Spleen (tissue), 7 donors: ENCODE measurements at regions not wholly inside any gene's neighbourhood (a gene's known extent, or its start where the extent isn't known, plus 50 kb on each side); places are given as distances from the start of the nearest gene placed in this dataset.

Source experiments
- CTCF ChIP-seq, 11 experiments: fragments of 200-600 bp in 7 of 11; fragments of 450-650 bp in 4 of 11; sonication (generic) in 4 of 11; IDR thresholded peaks in 8 of 11; conservative IDR thresholded peaks in 3 of 11; 1 replicate in 7 of 11; 2 replicates in 4 of 11; pipeline versions ENCODE4 v1.4.0 to v1.8.0; 2016 to 2021; ENCODE audit warnings: antibody characterized with exemption in 11 of 11, inconsistent platforms in 4 of 11, mild to moderate bottlenecking in 1 of 11
- POLR2A ChIP-seq, 3 donors: fragments of 450-650 bp; IDR thresholded peaks; one replicate each; pipeline ENCODE4 v1.5.1; 2017; ENCODE audit warnings: antibody characterized with exemption in 3 of 3, mild to moderate bottlenecking in 1 of 3
- POLR2AphosphoS5 ChIP-seq, 3 donors: sonication (generic); formaldehyde crosslinking; IDR thresholded peaks; one replicate each; pipeline ENCODE4 v1.5.1; 2017; ENCODE audit warnings: antibody characterized with exemption in 3 of 3
- donor health status: DM: no; HTN: no; CAD: no; lungs with moderate emphysema.
- donor health status: DM: no; HTN: no; CAD: no.
- donor health status: DM: no; HTN: no; CAD: no.

GRCh38 chr7:159237022-159237653 lies 92.5 kb upstream of the VIPR2 start:
- no peak for TF ChIP-seq POLR2A (IDR thresholded peaks at IDR 0.05)
- TF ChIP-seq CTCF (IDR thresholded peaks at IDR 0.05 in 8 of 11, conservative IDR thresholded peaks at IDR 0.05 in 3 of 11), result no peak
- TF ChIP-seq POLR2AphosphoS5 (IDR thresholded peaks at IDR 0.05), result no peak
